Cardiac fibroblast (primary cell): ENCODE measurements at regions not wholly inside any gene's neighbourhood (a gene's known extent, or its start where the extent isn't known, plus 50 kb on each side); places are given as distances from the start of the nearest gene placed in this dataset.

Experiments used
- DNase-seq, 2 donors: peaks; one replicate each; pipeline versions ENCODE4 v3.0.0 to v3.0.0-alpha.2; 2010; ENCODE audit warnings: low read depth in 2 of 2
- H3K4me3 ChIP-seq, 2 donors: replicated peaks in 1 of 2; 1 replicate in 1 of 2; 2 replicates in 1 of 2; pipeline ENCODE4 v1.5.1; 2011; ENCODE audit warnings: low read depth in 2 of 2, low read length in 2 of 2, mild to moderate bottlenecking in 2 of 2, moderate library complexity in 1 of 2
- CTCF ChIP-seq: IDR thresholded peaks from one replicate; pipeline ENCODE4 v1.5.1; 2011; ENCODE audit warnings: low read depth, mild to moderate bottlenecking, low read length, inconsistent platforms

GRCh38 chr2:19021100-19021476, 337.3 kb downstream of the OSR1 start:
- DNase-seq = peak; percentile 85 to 87
- no peak for TF ChIP-seq CTCF
- H3K4me3 ChIP-seq = no peak overlapping the region

DNA sequence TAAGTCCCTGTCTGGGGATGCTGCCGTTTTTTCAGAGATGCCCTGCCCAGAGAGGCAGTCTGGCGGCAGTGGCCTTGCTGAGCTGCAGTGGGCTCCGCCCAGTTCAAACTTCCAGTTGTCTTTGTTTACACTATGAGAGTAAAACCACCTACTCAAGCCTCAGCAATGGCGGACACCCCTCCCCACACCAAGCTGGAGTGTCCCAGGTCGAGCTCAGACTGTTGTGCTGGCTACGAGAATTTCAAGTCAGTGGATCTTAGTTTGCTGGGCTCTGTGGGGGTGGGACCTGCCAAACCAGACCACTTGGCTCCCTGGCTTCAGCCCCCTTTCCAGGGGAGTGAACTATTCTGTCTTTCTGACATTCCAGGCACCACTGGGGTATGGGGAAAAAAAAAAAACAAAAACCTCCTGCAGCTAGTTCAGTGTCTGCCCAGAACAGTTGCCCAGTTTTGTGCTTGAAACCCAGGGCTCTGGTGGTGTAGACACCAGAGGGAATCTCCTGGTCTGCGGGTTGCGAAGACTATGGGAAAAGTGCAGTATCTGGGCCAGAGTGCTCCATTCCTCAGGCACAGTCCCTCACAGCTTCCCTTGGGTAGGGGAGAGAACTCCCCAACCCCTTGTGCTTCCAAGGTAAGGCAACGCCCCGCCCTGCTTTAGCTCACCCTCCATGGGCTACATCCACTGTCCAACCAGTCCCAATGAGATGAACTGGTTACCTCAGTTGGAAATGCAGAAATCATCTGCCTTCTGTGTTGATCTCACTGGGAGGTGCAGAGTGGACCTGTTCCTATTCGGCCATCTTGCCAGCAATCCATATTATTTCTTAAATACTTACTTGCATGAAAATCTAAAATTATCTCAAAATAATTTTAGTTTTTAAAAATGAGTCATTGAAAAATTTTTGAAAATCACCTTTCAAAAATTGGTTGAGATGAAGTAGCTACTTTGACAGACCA, 338.0 kb downstream of the OSR1 start:
- no peak for DNase-seq
- H3K4me3 ChIP-seq = no peak overlapping the region
- TF ChIP-seq CTCF = no peak

- no peak for TF ChIP-seq CTCF
- DNase-seq = peak in 1 of 2 donors; percentile 14
- no peak overlapping the region for H3K4me3 ChIP-seq
These were observed 348.9 kb downstream of the OSR1 start for GRCh38 chr2:19009510-19009909.

- DNase-seq = no peak
- TF ChIP-seq CTCF = no peak
- no peak overlapping the region for H3K4me3 ChIP-seq
These were observed 354.9 kb downstream of the OSR1 start for GRCh38 chr2:19003554-19003953.

- no peak for DNase-seq
- H3K4me3 ChIP-seq = no peak overlapping the region
- TF ChIP-seq CTCF = no peak
These were observed 357.6 kb downstream of the OSR1 start for GRCh38 chr2:19000776-19001175.

- H3K4me3 ChIP-seq = no peak overlapping the region
- no peak for DNase-seq
- TF ChIP-seq CTCF = no peak
These were observed 359.2 kb downstream of the OSR1 start for GRCh38 chr2:18999198-18999597.
